ENCODE measurements at regions not wholly inside any gene's neighbourhood (a gene's known extent, or its start where the extent isn't known, plus 50 kb on each side); places are given as distances from the start of the nearest gene placed in this dataset.

DNA sequence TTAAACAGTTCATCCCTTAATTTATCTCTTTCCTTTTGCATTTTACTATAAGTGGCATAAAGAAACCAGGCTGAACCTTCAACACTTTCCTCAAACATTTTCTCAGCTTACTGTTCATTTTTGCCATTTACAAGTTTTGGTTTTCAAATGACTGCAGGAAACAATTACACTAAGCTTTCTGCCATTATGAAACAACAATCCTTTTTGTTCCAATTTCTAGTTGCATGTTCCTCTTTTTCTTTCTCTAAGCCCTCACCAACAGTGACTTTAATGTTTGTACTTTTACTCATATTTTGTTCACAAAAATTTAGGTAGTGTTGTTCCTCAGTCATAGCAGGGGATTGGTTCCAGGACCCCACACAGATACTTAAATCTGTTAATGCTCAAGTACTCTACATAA lies 1526.1 kb downstream of the STIM2 start:
- H3K36me3 ChIP-seq = no peaks in the 10 kb centered on the region
- H3K27me3 ChIP-seq = no peaks in the 10 kb centered on the region
- no peak overlapping the region for H3K4me3 ChIP-seq
- H3K4me1 ChIP-seq = no peaks in the 10 kb centered on the region
- intact Hi-C loops (cut with DNase I) = no loop called here
- no peaks in the 10 kb centered on the region for H3K9me3 ChIP-seq
- H3K27ac ChIP-seq = no peak overlapping the region
- no peak for DNase-seq (ENCODE audit: low spot score in 2 of 2)
- TF ChIP-seq, protein P1, sequence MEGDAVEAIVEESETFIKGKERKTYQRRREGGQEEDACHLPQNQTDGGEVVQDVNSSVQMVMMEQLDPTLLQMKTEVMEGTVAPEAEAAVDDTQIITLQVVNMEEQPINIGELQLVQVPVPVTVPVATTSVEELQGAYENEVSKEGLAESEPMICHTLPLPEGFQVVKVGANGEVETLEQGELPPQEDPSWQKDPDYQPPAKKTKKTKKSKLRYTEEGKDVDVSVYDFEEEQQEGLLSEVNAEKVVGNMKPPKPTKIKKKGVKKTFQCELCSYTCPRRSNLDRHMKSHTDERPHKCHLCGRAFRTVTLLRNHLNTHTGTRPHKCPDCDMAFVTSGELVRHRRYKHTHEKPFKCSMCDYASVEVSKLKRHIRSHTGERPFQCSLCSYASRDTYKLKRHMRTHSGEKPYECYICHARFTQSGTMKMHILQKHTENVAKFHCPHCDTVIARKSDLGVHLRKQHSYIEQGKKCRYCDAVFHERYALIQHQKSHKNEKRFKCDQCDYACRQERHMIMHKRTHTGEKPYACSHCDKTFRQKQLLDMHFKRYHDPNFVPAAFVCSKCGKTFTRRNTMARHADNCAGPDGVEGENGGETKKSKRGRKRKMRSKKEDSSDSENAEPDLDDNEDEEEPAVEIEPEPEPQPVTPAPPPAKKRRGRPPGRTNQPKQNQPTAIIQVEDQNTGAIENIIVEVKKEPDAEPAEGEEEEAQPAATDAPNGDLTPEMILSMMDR (IDR thresholded peaks at IDR 0.05) = no peak

DNA sequence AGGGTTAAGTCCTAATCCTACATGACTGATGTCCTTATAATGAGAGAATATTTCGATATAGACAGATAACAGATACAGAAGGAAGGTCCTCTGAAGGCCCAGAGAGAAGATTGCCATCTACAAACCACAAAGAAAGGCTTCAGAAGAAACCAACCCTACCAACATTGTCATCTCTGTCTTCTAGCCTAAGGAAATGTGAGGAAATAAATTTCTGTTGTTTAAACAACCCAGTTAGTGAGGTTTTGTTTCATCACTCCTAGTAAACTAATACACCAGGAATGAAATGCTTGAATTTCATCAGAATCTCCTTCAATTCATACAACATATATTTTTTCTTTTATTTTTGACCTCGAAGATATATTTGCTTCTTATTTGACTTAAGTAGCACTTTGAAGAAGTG lies 1527.8 kb downstream of the STIM2 start:
- Histone ChIP-seq H3K4me3 (no peak overlapping the region), H3K9me3 (no peaks in the 10 kb centered on the region)

DNA sequence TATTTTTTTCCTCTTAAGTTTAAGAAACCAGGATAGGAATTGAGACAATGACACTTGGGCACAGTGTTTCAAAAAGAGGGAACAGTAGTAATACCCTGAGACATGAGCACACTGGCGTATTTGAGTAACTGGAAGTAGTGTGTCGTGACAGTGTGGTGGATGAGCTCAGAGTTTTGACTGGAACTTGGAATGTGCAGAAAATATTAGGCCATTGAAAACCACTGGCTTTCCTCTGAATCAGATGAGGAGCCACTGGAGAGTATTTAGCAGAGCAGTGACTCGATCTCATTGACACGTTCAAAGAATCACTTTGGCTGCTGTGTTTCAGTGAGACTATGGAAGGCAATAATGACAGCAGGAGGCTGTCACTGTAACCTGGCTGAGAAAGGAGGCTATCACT lies 1531.2 kb downstream of the STIM2 start:
- no peaks in the 10 kb centered on the region for H3K27me3 ChIP-seq
- TF ChIP-seq, protein P1 (IDR thresholded peaks at IDR 0.05) = no peak
- no peak for DNase-seq (ENCODE audit: low spot score in 2 of 2)
- no peaks in the 10 kb centered on the region for H3K9me3 ChIP-seq
- H3K4me1 ChIP-seq = no peaks in the 10 kb centered on the region
- H3K36me3 ChIP-seq = no peaks in the 10 kb centered on the region
- intact Hi-C loops (cut with DNase I) = no loop called here
- H3K27ac ChIP-seq = no peak overlapping the region
- no peak overlapping the region for H3K4me3 ChIP-seq

More for the DNA sequence above, 1527.8 kb downstream of the STIM2 start:
- H3K36me3 ChIP-seq = no peaks in the 10 kb centered on the region
- no peak for DNase-seq (ENCODE audit: low spot score in 2 of 2)
- intact Hi-C loops (cut with DNase I) = no loop called here
- no peak overlapping the region for H3K27ac ChIP-seq
- no peaks in the 10 kb centered on the region for H3K4me1 ChIP-seq
- H3K27me3 ChIP-seq = no peaks in the 10 kb centered on the region
- TF ChIP-seq, protein P1 (IDR thresholded peaks at IDR 0.05) = no peak

DNA sequence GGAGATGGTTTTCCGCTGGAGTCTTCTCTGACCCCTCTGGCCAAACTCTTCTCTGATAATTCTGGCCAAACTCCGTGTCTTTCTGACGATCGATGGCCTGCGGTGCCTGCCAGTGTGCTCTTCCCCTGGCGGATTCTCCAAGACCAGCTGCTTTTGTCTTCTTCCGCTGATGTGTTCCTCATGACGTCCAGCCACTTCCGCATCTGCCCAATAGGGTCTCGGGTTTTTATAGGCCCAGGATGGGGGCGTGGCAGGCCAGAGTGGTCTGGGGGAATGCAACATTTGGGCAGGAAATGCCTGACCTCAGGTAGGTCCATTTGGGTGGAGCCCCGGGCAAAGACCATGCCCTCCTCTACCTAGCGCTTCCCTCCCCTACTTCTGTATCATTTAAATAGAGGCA lies 1542.1 kb downstream of the STIM2 start:
- H3K27ac ChIP-seq = no peak overlapping the region
- no peaks in the 10 kb centered on the region for H3K27me3 ChIP-seq
- H3K9me3 ChIP-seq = no peaks in the 10 kb centered on the region
- TF ChIP-seq, protein P1 (IDR thresholded peaks at IDR 0.05) = no peak
- intact Hi-C loops (cut with DNase I) = no loop called here
- no peak for DNase-seq (ENCODE audit: low spot score in 2 of 2)
- H3K4me3 ChIP-seq = no peak overlapping the region
- no peaks in the 10 kb centered on the region for H3K4me1 ChIP-seq
- H3K36me3 ChIP-seq = no peaks in the 10 kb centered on the region

DNA sequence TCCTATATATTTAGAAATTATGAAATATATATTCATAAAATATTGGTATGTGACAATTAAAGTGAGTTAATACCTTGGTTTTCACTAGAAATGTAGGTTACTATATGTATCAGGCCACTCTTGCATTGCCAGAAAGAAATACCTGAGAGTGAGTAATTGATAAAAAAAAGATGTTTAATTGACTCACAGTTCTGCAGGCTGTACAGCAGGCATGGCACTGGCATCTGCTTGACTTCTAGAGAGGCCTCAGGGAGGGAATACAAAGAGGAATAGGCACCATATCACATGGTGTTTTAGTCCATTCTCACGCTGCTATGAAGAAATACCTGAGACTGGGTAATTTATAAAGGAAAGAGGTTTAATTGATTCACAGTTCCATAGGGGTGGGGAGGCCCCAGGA lies 1560.6 kb downstream of the STIM2 start:
- DNase-seq (ENCODE audit: low spot score in 2 of 2) = no peak
- Histone ChIP-seq H3K36me3 (no peaks in the 10 kb centered on the region), H3K4me1 (no peaks in the 10 kb centered on the region), H3K9me3 (no peaks in the 10 kb centered on the region), H3K4me3 (no peak overlapping the region), H3K27me3 (no peaks in the 10 kb centered on the region), H3K27ac (no peak overlapping the region)
- TF ChIP-seq, protein P1 (IDR thresholded peaks at IDR 0.05) = no peak
- intact Hi-C loops (cut with DNase I) = no loop called here

DNA sequence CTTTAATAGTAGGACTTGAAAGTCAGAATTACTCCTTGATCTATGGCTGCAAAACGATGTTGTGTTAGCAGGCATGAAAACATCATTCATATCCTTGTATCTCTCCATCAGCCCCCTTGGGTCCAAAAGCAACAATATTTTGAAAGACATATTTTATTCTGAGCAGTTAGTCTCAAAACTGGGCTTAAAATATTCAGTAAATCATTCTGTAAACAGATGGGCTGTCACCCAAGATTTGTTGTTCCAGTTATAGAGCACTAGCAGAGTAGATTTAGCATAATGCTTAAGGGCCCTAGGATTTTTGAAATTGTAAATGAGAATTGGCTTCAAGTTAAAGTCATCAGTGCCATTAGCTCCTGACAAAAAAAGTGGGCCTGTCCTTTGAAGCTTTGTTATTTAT lies 1565.6 kb downstream of the STIM2 start:
- intact Hi-C loops (cut with DNase I) = no loop called here
- no peak overlapping the region for H3K4me3 ChIP-seq
- no peaks in the 10 kb centered on the region for H3K9me3 ChIP-seq
- no peaks in the 10 kb centered on the region for H3K36me3 ChIP-seq
- H3K27ac ChIP-seq = no peak overlapping the region
- no peaks in the 10 kb centered on the region for H3K4me1 ChIP-seq
- DNase-seq (ENCODE audit: low spot score in 2 of 2) = no peak
- TF ChIP-seq, protein P1 (IDR thresholded peaks at IDR 0.05) = no peak
- H3K27me3 ChIP-seq = no peaks in the 10 kb centered on the region

Measured in ascending aorta (tissue), 2 donors.